Thyroid gland (tissue), 4 donors: ENCODE measurements at regions not wholly inside any gene's neighbourhood (a gene's known extent, or its start where the extent isn't known, plus 50 kb on each side); places are given as distances from the start of the nearest gene placed in this dataset.
A peak's percentile ranks its signal among the peaks of the same experiment; 100 is the strongest.

Experiments used
- DNase-seq, 2 donors: peaks; one replicate each; pipeline ENCODE4 v3.0.0-alpha.2; 2019
- H3K27ac ChIP-seq, 3 donors: fragments of 200-600 bp; sonication (generic); 1 replicate in 2 of 3; 2 replicates in 1 of 3; pipeline ENCODE4 v1.5.1; 2016 to 2019; ENCODE audit warnings: mild to moderate bottlenecking in 1 of 3, moderate library complexity in 1 of 3
- H3K27me3 ChIP-seq: fragments of 200-600 bp; sonication (generic); one replicate; pipeline ENCODE4 v1.5.1; 2019
- H3K36me3 ChIP-seq, 2 donors: fragments of 200-600 bp; sonication (generic); one replicate each; pipeline ENCODE4 v1.5.1; 2016 to 2019
- H3K4me1 ChIP-seq, 2 donors: fragments of 200-600 bp; sonication (generic); one replicate each; pipeline ENCODE4 v1.5.1; 2017 to 2019
- H3K4me3 ChIP-seq, 3 donors: fragments of 200-600 bp; sonication (generic); replicated peaks in 1 of 3; 1 replicate in 2 of 3; 2 replicates in 1 of 3; pipeline ENCODE4 v1.5.1; 2016; ENCODE audit warnings: mild to moderate bottlenecking in 1 of 3
- H3K9me3 ChIP-seq: fragments of 200-600 bp; sonication (generic); one replicate; pipeline ENCODE4 v1.5.1; 2017
- CTCF ChIP-seq, 6 experiments: fragments of 200-600 bp in 3 of 6; fragments of 450-650 bp in 3 of 6; sonication (generic) in 3 of 6; IDR thresholded peaks; one replicate each; pipeline ENCODE4 v1.5.1; 2016 to 2019; ENCODE audit warnings: antibody characterized with exemption in 6 of 6, mild to moderate bottlenecking in 2 of 6, inconsistent platforms in 1 of 6, moderate library complexity in 1 of 6
- POLR2A ChIP-seq, 2 donors: fragments of 450-650 bp; IDR thresholded peaks; one replicate each; pipeline ENCODE4 v1.6.1; 2017; ENCODE audit warnings: antibody characterized with exemption in 2 of 2, mild to moderate bottlenecking in 2 of 2, moderate library complexity in 1 of 2
- WGBS, 2 donors: methylation state at CpG; one replicate each; pipeline ENCODE4 v1.1.5; 2017; 5-methylcytosine and 5-hydroxymethylcytosine counted together
- intact Hi-C: fragments of 100-400 bp; cut with DNase I; formaldehyde crosslinking; loops from one replicate; pipeline ENCODE4 v1.15.1; 2023

GRCh38 chr4:147050356-147050765 lies 104.7 kb upstream of the TTC29 start:
- TF ChIP-seq CTCF (IDR thresholded peaks at IDR 0.05) (no peak), POLR2A (IDR thresholded peaks at IDR 0.05) (no peak)
- no peak overlapping the region for H3K4me3 ChIP-seq
- no peak for DNase-seq
- H3K27ac ChIP-seq = no peak overlapping the region
- H3K36me3 ChIP-seq = no peaks in the 10 kb centered on the region
- peaks cover 0 to 8% of the 10 kb centered on the region in 2 donors for H3K4me1 ChIP-seq
- no peaks in the 10 kb centered on the region for H3K9me3 ChIP-seq
- intact Hi-C loops = no loop called here
- H3K27me3 ChIP-seq = no peaks in the 10 kb centered on the region
- WGBS, 2 donors = 21 to 22% methylated on average over 2 of the region's 2 CpGs

GRCh38 chr4:147052361-147052760 lies 106.7 kb upstream of the TTC29 start:
- no peak for TF ChIP-seq POLR2A (IDR thresholded peaks at IDR 0.05)
- TF ChIP-seq CTCF (IDR thresholded peaks at IDR 0.05) = no peak
- WGBS, 2 donors = 70 to 76% methylated on average over 2 of the region's 2 CpGs
- intact Hi-C loops = no loop called here
- Histone ChIP-seq H3K4me3 (no peak overlapping the region), H3K36me3 (no peaks in the 10 kb centered on the region), H3K9me3 (no peaks in the 10 kb centered on the region), H3K27ac (no peak overlapping the region), H3K27me3 (no peaks in the 10 kb centered on the region), H3K4me1 (peaks cover 0 to 8% of the 10 kb centered on the region in 2 donors)
- no peak for DNase-seq

- DNase-seq = no peak
- WGBS, 2 donors = 82 to 83% methylated on average over 2 of the region's 2 CpGs
- Histone ChIP-seq H3K9me3 (no peaks in the 10 kb centered on the region), H3K4me3 (no peak overlapping the region), H3K36me3 (no peaks in the 10 kb centered on the region), H3K4me1 (peaks cover 4 to 8% of the 10 kb centered on the region in 2 donors), H3K27ac (no peak overlapping the region), H3K27me3 (no peaks in the 10 kb centered on the region)
- TF ChIP-seq CTCF (IDR thresholded peaks at IDR 0.05) (no peak), POLR2A (IDR thresholded peaks at IDR 0.05) (no peak)
- intact Hi-C loops = no loop called here
Measured at GRCh38 chr4:147054228-147054872, 108.7 kb upstream of the TTC29 start.

GRCh38 chr4:147056940-147057610 lies 111.4 kb upstream of the TTC29 start:
- peak overlapping the region; percentile 2 to 58 (median 10) for H3K4me3 ChIP-seq
- peaks cover 0 to 4% of the 10 kb centered on the region in 2 donors for H3K4me1 ChIP-seq
- no peaks in the 10 kb centered on the region for H3K36me3 ChIP-seq
- 31 to 38% methylated on average over 3 of the region's 3 CpGs for WGBS, 2 donors
- no peaks in the 10 kb centered on the region for H3K27me3 ChIP-seq
- peak overlapping the region in 1 of 3 donors; percentile 34 for H3K27ac ChIP-seq
- TF ChIP-seq POLR2A (IDR thresholded peaks at IDR 0.05) (no peak), CTCF (IDR thresholded peaks at IDR 0.05) (peak in 3 of 6 experiments; percentile 17 to 20 (median 20))
- H3K9me3 ChIP-seq = no peaks in the 10 kb centered on the region
- intact Hi-C loops = no loop called here
- DNase-seq = no peak

- 20 to 22% methylated on average over 7 of the region's 7 CpGs for whole genome bisulfite sequencing, 2 donors
- peak overlapping the region; percentile 2 to 58 (median 10) for H3K4me3 ChIP-seq
- no peaks in the 10 kb centered on the region for H3K27me3 ChIP-seq
- TF ChIP-seq POLR2A (IDR thresholded peaks at IDR 0.05) = no peak
- TF ChIP-seq CTCF (IDR thresholded peaks at IDR 0.05) = no peak
- no peak for DNase-seq
- intact Hi-C loops = no loop called here
- H3K4me1 ChIP-seq = peaks cover 0 to 4% of the 10 kb centered on the region in 2 donors
- H3K36me3 ChIP-seq = no peaks in the 10 kb centered on the region
- H3K27ac ChIP-seq = peak overlapping the region in 1 of 3 donors; percentile 34
- no peaks in the 10 kb centered on the region for H3K9me3 ChIP-seq
Measured at GRCh38 chr4:147057611-147058190, 112.0 kb upstream of the TTC29 start.
